ENCODE measurements at regions not wholly inside any gene's neighbourhood (a gene's known extent, or its start where the extent isn't known, plus 50 kb on each side); places are given as distances from the start of the nearest gene placed in this dataset.

DNA sequence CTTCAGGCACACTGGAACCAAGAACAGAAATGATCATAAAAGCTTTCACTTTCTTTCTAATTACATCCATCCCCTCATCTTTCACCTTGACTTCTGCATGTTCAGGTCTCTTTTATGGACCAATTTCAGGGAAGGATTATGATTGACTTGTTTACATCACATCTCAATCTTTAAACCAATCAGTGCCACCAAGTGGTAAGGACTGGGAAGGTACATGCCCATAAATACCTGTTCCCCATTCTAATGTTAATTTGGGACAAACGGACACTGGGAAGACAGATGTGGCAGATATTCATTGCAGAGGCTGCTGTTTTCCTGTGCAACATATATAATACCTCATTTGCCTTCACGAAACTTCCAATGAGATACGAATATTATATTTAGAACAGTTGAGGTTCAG, 978.1 kb downstream of the GALC start:
- Histone ChIP-seq H3K27me3 (ENCODE audit: insufficient read depth, low read length) (no peaks in the 10 kb centered on the region), H2AFZ (ENCODE audit: low read length) (no peak overlapping the region), H3K79me2 (ENCODE audit: insufficient read depth, low read length) (no peaks in the 10 kb centered on the region), H3K4me3 (ENCODE audit: insufficient read depth, low read length) (no peak overlapping the region), H4K20me1 (ENCODE audit: insufficient read depth, low read length) (no peaks in the 10 kb centered on the region), H3K9me3 (ENCODE audit: low read depth, low read length) (no peaks in the 10 kb centered on the region), H3K4me1 (ENCODE audit: insufficient read depth, low read length) (no peaks in the 10 kb centered on the region), H3K36me3 (ENCODE audit: insufficient read depth, low read length) (no peaks in the 10 kb centered on the region), H3K27ac (ENCODE audit: low read depth, low read length) (no peak overlapping the region), H3K4me2 (ENCODE audit: insufficient read depth, low read length) (no peak overlapping the region)
- no peak for DNase-seq (ENCODE audit: insufficient read length, low spot score, missing footprints)
- TF ChIP-seq, protein P1, sequence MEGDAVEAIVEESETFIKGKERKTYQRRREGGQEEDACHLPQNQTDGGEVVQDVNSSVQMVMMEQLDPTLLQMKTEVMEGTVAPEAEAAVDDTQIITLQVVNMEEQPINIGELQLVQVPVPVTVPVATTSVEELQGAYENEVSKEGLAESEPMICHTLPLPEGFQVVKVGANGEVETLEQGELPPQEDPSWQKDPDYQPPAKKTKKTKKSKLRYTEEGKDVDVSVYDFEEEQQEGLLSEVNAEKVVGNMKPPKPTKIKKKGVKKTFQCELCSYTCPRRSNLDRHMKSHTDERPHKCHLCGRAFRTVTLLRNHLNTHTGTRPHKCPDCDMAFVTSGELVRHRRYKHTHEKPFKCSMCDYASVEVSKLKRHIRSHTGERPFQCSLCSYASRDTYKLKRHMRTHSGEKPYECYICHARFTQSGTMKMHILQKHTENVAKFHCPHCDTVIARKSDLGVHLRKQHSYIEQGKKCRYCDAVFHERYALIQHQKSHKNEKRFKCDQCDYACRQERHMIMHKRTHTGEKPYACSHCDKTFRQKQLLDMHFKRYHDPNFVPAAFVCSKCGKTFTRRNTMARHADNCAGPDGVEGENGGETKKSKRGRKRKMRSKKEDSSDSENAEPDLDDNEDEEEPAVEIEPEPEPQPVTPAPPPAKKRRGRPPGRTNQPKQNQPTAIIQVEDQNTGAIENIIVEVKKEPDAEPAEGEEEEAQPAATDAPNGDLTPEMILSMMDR (IDR thresholded peaks at IDR 0.05; ENCODE audit: extremely low read depth, low read depth, low read length), result no peak

DNA sequence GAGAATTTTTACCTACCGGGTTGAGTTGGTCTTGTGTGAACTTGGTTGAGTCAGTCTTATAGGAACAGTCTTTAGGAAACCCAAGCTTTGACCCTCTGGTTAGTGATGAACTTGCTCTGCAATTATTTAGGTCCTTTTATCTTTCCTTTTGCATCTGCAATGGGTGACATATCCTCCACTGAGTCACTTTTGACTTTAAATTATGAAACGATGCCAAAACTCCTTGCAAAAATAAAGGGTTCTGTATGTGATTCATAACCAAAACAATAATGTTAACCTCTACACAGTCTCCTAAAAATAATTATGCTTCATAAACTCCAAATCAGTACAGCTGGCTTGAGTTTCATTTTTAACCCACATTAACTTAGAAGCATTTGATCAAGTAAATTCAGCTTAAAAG, 979.4 kb downstream of the GALC start:
- H3K4me2 ChIP-seq (ENCODE audit: insufficient read depth, low read length), result no peak overlapping the region
- H3K27ac ChIP-seq (ENCODE audit: low read depth, low read length), result no peak overlapping the region
- no peaks in the 10 kb centered on the region for H3K27me3 ChIP-seq (ENCODE audit: insufficient read depth, low read length)
- H2AFZ ChIP-seq (ENCODE audit: low read length), result no peak overlapping the region
- H3K4me1 ChIP-seq (ENCODE audit: insufficient read depth, low read length), result no peaks in the 10 kb centered on the region
- DNase-seq (ENCODE audit: insufficient read length, low spot score, missing footprints), result no peak
- TF ChIP-seq, protein P1 (IDR thresholded peaks at IDR 0.05; ENCODE audit: extremely low read depth, low read depth, low read length), result no peak
- H4K20me1 ChIP-seq (ENCODE audit: insufficient read depth, low read length), result no peaks in the 10 kb centered on the region
- H3K9me3 ChIP-seq (ENCODE audit: low read depth, low read length), result no peaks in the 10 kb centered on the region
- no peak overlapping the region for H3K4me3 ChIP-seq (ENCODE audit: insufficient read depth, low read length)
- no peaks in the 10 kb centered on the region for H3K36me3 ChIP-seq (ENCODE audit: insufficient read depth, low read length)
- H3K79me2 ChIP-seq (ENCODE audit: insufficient read depth, low read length), result no peaks in the 10 kb centered on the region

DNA sequence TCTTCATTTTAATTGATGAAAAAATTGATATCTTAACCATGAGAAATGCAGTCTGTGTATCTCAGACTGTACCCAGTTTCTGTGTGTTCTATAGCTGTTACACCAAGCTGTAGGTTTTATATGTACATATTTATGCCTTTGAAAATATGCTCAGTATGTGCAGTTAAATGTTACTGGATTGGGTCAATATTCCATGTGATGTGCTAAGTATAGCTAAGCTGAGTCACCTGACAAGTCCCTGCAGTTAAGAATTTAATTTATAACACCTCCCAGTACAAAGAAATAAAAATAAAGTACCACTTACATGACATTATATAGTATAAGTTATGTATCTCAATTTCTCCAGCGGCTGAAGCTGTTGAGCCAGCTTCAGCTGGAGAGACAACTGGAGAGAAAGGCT, 984.0 kb downstream of the GALC start:
- Histone ChIP-seq H4K20me1 (ENCODE audit: insufficient read depth, low read length) (no peaks in the 10 kb centered on the region), H2AFZ (ENCODE audit: low read length) (no peak overlapping the region), H3K27me3 (ENCODE audit: insufficient read depth, low read length) (no peaks in the 10 kb centered on the region), H3K4me1 (ENCODE audit: insufficient read depth, low read length) (no peaks in the 10 kb centered on the region), H3K36me3 (ENCODE audit: insufficient read depth, low read length) (no peaks in the 10 kb centered on the region), H3K4me2 (ENCODE audit: insufficient read depth, low read length) (no peak overlapping the region), H3K79me2 (ENCODE audit: insufficient read depth, low read length) (no peaks in the 10 kb centered on the region), H3K27ac (ENCODE audit: low read depth, low read length) (no peak overlapping the region), H3K9me3 (ENCODE audit: low read depth, low read length) (no peaks in the 10 kb centered on the region), H3K4me3 (ENCODE audit: insufficient read depth, low read length) (no peak overlapping the region)
- TF ChIP-seq, protein P1 (IDR thresholded peaks at IDR 0.05; ENCODE audit: extremely low read depth, low read depth, low read length), result no peak
- no peak for DNase-seq (ENCODE audit: insufficient read length, low spot score, missing footprints)

DNA sequence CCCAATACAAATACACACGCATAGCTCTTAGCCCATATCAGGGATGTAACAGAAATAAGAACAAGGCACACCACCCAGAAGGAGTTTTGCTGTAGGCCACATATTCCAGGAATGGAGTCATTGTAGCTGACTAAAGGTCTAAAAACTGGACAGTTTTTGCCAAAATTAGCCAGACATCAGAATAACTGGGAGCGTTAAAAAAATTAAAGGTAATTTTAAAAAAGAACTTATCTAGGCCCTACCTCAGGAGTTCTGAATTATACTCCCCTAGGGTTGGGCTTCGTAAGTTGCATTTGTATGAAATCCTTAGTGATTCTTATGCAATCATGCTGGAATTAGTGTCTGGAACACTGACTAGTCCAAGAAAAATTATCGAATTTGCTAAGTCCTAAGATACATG, 987.7 kb downstream of the GALC start:
- H3K79me2 ChIP-seq (ENCODE audit: insufficient read depth, low read length), result no peaks in the 10 kb centered on the region
- no peak overlapping the region for H3K27ac ChIP-seq (ENCODE audit: low read depth, low read length)
- no peaks in the 10 kb centered on the region for H3K36me3 ChIP-seq (ENCODE audit: insufficient read depth, low read length)
- no peak overlapping the region for H3K4me3 ChIP-seq (ENCODE audit: insufficient read depth, low read length)
- TF ChIP-seq, protein P1 (IDR thresholded peaks at IDR 0.05; ENCODE audit: extremely low read depth, low read depth, low read length), result no peak
- no peaks in the 10 kb centered on the region for H3K4me1 ChIP-seq (ENCODE audit: insufficient read depth, low read length)
- no peaks in the 10 kb centered on the region for H3K9me3 ChIP-seq (ENCODE audit: low read depth, low read length)
- H3K4me2 ChIP-seq (ENCODE audit: insufficient read depth, low read length), result no peak overlapping the region
- DNase-seq (ENCODE audit: insufficient read length, low spot score, missing footprints), result no peak
- H2AFZ ChIP-seq (ENCODE audit: low read length), result no peak overlapping the region
- no peaks in the 10 kb centered on the region for H3K27me3 ChIP-seq (ENCODE audit: insufficient read depth, low read length)
- H4K20me1 ChIP-seq (ENCODE audit: insufficient read depth, low read length), result no peaks in the 10 kb centered on the region
